ENCODE measurements at regions not wholly inside any gene's neighbourhood (a gene's known extent, or its start where the extent isn't known, plus 50 kb on each side); places are given as distances from the start of the nearest gene placed in this dataset.
"Not testable (repeated sequence)": the region's sequence is repeated elsewhere in the genome, so short reads cannot be mapped to it uniquely, and the experiment has no call there.

DNA sequence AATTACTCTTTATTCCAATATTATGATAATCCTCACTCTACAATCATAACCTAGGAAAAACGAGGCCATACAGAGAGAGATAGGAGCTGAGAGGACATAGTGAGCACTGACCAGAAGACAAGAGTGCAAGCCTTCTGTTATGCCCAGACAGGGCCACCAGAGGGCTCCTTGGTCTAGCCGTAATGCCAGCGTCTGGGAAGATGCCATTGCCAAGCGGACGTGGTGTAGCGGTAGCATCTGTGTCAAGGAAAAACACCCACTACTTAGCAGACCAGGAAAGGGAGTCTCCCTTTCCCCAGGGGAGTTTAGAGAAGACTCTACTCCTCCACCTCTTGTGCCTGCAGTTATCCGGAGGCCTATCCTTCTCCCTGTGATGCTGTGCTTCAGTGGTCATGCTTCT is 2131.5 kb downstream of the TP53TG3F start:
- not testable (repeated sequence) for H3K79me2 ChIP-seq (ENCODE audit: insufficient read depth, low read length); H3K4me2 ChIP-seq (ENCODE audit: low read length); H3K4me3 ChIP-seq (ENCODE audit: low read depth, low read length, poor library complexity, severe bottlenecking); H4K20me1 ChIP-seq (ENCODE audit: insufficient read depth, low read length); H3K4me1 ChIP-seq (ENCODE audit: insufficient read depth, low read length, severe bottlenecking); H3K27ac ChIP-seq (ENCODE audit: low read depth, low read length, poor library complexity, severe bottlenecking); H3K9me3 ChIP-seq (ENCODE audit: low read length); H3K36me3 ChIP-seq (ENCODE audit: insufficient read depth, low read length); H3K9me2 ChIP-seq (ENCODE audit: low read depth, low read length); H2AFZ ChIP-seq (ENCODE audit: low read length); H3K27me3 ChIP-seq (ENCODE audit: insufficient read depth, low read length); H3F3A ChIP-seq (ENCODE audit: insufficient read depth, low read length); H3K9ac ChIP-seq (ENCODE audit: low read length)
- TF ChIP-seq CTCF (IDR thresholded peaks at IDR 0.05; ENCODE audit: low read length), result peak; percentile 48

DNA sequence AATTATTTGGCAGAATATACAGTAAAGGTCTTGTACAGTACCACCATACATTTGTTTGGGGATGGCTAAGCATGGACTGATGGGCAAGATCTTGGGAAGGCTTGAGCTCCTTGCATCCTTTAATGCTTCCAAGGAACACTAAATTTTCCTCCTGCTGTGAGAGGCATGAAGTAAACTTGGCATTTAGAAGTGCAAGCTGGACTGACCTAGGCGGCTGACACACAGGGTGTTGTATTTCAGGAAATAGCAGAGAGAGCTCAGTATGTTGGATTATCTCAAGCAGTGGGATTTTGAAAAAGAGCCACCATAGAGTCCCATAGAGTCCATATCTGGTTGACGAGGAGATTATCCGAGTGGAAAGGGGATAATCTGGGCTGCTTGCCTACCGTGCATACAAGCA is 2137.1 kb downstream of the TP53TG3F start:
- Histone ChIP-seq H3K4me2 (ENCODE audit: low read length) (no peak overlapping the region), H3K36me3 (ENCODE audit: insufficient read depth, low read length) (no peaks in the 10 kb centered on the region), H3F3A (ENCODE audit: insufficient read depth, low read length) (no peaks in the 10 kb centered on the region), H3K79me2 (ENCODE audit: insufficient read depth, low read length) (no peaks in the 10 kb centered on the region), H3K27ac (ENCODE audit: low read depth, low read length, poor library complexity, severe bottlenecking) (no peak overlapping the region), H3K9me2 (ENCODE audit: low read depth, low read length) (no peaks in the 10 kb centered on the region), H3K4me3 (ENCODE audit: low read depth, low read length, poor library complexity, severe bottlenecking) (no peak overlapping the region), H2AFZ (ENCODE audit: low read length) (no peak overlapping the region), H3K4me1 (ENCODE audit: insufficient read depth, low read length, severe bottlenecking) (no peaks in the 10 kb centered on the region), H3K9ac (ENCODE audit: low read length) (no peak overlapping the region), H3K27me3 (ENCODE audit: insufficient read depth, low read length) (no peaks in the 10 kb centered on the region), H4K20me1 (ENCODE audit: insufficient read depth, low read length) (no peaks in the 10 kb centered on the region), H3K9me3 (ENCODE audit: low read length) (no peaks in the 10 kb centered on the region)
- no peak for TF ChIP-seq CTCF (IDR thresholded peaks at IDR 0.05; ENCODE audit: low read length)
- TF ChIP-seq EZH2 (IDR thresholded peaks at IDR 0.05; ENCODE audit: borderline replicate concordance, low read length), result no peak

DNA sequence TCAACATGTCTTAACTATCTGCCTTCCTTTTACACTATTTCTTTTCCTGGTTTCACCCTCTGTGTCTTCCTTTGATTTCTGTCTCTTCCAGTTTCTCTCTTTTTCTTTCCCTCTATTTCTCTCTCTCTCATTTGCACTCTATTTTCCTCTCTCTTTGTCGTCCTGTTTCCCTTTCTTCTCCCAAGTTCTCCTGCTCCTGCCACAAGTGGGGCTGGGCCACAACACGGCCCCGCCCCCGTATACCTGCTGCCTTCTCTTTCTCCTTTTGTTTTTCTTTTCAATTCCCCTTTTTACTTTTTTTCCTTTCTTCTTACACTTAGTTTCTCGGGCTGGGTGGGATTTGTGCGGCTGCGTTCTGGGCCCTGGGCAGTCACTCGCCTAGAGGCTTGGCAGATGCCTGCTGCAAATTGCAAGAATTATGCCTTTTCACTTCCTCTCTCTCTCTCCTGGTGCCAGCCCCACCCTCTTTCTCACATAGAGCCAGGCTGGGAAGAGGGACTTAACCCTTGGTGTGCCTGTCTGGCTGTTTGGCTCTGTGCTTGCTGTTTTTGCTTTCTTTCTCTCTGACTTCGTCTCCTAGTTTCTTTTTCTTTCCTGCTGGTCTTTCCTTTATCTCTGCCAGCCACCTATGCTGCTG is 2139.4 kb downstream of the TP53TG3F start:
- Histone ChIP-seq H4K20me1 (ENCODE audit: insufficient read depth, low read length) (no peaks in the 10 kb centered on the region), H3K9ac (ENCODE audit: low read length) (no peak overlapping the region), H3K9me2 (ENCODE audit: low read depth, low read length) (no peaks in the 10 kb centered on the region), H3K36me3 (ENCODE audit: insufficient read depth, low read length) (no peaks in the 10 kb centered on the region), H3K4me1 (ENCODE audit: insufficient read depth, low read length, severe bottlenecking) (no peaks in the 10 kb centered on the region), H3F3A (ENCODE audit: insufficient read depth, low read length) (no peaks in the 10 kb centered on the region), H3K79me2 (ENCODE audit: insufficient read depth, low read length) (no peaks in the 10 kb centered on the region), H3K27me3 (ENCODE audit: insufficient read depth, low read length) (no peaks in the 10 kb centered on the region), H2AFZ (ENCODE audit: low read length) (no peak overlapping the region), H3K9me3 (ENCODE audit: low read length) (no peaks in the 10 kb centered on the region), H3K4me3 (ENCODE audit: low read depth, low read length, poor library complexity, severe bottlenecking) (no peak overlapping the region), H3K27ac (ENCODE audit: low read depth, low read length, poor library complexity, severe bottlenecking) (no peak overlapping the region), H3K4me2 (ENCODE audit: low read length) (no peak overlapping the region)
- TF ChIP-seq CTCF (IDR thresholded peaks at IDR 0.05; ENCODE audit: low read length) (no peak), EZH2 (IDR thresholded peaks at IDR 0.05; ENCODE audit: borderline replicate concordance, low read length) (no peak)

All from OCI-LY1 (cell line).